GM12865 (cell line): ENCODE measurements at regions not wholly inside any gene's neighbourhood (a gene's known extent, or its start where the extent isn't known, plus 50 kb on each side); places are given as distances from the start of the nearest gene placed in this dataset.
A peak's percentile ranks its signal among the peaks of the same experiment; 100 is the strongest.

Experiments used
- DNase-seq: peaks from one replicate; pipeline ENCODE4 v3.0.0; 2010; ENCODE audit warnings: low read depth
- H3K4me3 ChIP-seq: 2 replicates; pipeline ENCODE4 v1.5.1; 2011; ENCODE audit warnings: mild to moderate bottlenecking, low read depth, low read length, control low read depth
- TF ChIP-seq, protein P1 (sequence below): IDR thresholded peaks from 2 replicates; pipeline ENCODE4 v1.5.1; 2011; ENCODE audit warnings: low read length, control low read depth, low read depth, inconsistent platforms; ENCODE audit not compliant: insufficient read depth; ENCODE audit errors: missing control alignments

GRCh38 chr4:175460414-175460813, 351.6 kb downstream of the GPM6A start:
- TF ChIP-seq, protein P1, sequence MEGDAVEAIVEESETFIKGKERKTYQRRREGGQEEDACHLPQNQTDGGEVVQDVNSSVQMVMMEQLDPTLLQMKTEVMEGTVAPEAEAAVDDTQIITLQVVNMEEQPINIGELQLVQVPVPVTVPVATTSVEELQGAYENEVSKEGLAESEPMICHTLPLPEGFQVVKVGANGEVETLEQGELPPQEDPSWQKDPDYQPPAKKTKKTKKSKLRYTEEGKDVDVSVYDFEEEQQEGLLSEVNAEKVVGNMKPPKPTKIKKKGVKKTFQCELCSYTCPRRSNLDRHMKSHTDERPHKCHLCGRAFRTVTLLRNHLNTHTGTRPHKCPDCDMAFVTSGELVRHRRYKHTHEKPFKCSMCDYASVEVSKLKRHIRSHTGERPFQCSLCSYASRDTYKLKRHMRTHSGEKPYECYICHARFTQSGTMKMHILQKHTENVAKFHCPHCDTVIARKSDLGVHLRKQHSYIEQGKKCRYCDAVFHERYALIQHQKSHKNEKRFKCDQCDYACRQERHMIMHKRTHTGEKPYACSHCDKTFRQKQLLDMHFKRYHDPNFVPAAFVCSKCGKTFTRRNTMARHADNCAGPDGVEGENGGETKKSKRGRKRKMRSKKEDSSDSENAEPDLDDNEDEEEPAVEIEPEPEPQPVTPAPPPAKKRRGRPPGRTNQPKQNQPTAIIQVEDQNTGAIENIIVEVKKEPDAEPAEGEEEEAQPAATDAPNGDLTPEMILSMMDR: no peak
- no peak for DNase-seq
- no peak overlapping the region for H3K4me3 ChIP-seq

- TF ChIP-seq, protein P1: no peak
- DNase-seq: no peak
- H3K4me3 ChIP-seq: no peak overlapping the region
Observed at GRCh38 chr4:175469514-175469913, 342.6 kb downstream of the GPM6A start.

DNA sequence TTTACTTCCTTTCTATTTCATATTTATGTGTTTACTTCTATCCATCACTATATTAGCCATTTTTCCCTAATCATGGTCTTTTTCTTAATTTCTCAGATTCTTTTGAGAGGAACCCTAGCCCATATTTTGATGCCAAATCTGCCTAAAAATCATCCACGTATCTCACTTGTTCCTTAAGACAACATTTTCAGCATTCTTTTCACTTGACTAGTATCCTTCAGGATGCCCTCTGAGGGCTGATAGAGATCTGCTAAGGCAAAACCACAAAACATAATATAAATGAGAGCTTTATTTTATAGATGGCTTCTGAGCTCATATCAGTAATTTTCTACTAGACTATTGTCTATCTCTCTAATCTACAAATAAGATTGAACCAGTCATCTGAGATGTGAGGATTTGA, 341.9 kb downstream of the GPM6A start:
- no peak overlapping the region for H3K4me3 ChIP-seq
- TF ChIP-seq, protein P1: no peak
- no peak for DNase-seq

DNA sequence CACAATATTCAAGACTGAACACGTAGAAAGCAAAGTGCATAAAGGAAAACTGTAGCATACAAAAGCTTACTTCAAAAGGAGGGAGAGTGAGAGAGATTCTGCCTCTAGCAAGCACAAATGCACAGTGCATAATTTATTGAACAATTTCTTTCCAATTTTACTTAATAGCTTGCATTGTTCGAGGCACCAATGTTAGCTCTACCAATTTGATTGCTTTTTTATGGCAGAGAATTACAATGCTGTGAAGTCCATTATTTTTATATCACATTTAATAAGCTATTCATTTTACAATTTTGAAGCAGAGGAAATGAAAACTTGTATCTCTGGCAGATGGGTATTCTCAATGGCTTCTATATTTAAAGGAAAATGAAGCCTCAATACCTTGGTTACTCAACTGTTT, 331.7 kb downstream of the GPM6A start:
- DNase-seq: no peak
- TF ChIP-seq, protein P1: no peak

DNA sequence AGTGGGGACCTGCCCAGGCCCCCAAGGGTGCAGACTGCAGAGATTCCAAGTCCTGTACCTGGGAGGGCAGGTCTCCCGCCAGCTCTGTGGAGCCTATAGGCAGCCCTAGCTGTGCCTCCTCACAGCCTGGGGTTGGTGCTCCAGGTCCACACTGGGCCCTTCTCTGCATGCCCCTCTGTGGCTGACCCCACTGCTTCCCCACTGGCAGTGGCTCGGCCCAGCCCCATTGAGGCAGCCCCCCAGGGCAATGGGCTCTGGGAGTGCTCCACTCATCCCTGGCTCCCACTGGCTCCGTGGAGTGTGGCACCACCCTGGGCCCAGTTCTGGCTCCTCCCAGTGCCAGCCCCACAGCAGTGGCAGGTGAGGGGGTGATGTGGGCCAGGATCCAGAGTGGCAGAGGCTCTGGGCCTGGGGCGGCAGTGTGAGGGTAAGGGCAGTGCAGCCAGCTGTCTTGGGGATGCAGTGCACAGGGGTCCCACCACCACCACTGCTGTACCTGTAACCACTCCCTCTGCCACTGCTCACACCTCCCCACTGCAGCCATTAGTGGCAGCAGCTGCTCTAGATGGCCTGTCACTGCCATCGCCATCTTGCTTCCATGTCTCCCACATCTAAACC, 312.2 kb downstream of the GPM6A start:
- no peak overlapping the region for H3K4me3 ChIP-seq
- no peak for DNase-seq

More for the DNA sequence above, 331.7 kb downstream of the GPM6A start:
- no peak overlapping the region for H3K4me3 ChIP-seq

GRCh38 chr4:175504318-175504717, 307.7 kb downstream of the GPM6A start:
- TF ChIP-seq, protein P1: no peak
- no peak for DNase-seq
- H3K4me3 ChIP-seq: no peak overlapping the region

More for the DNA sequence above, 312.2 kb downstream of the GPM6A start:
- TF ChIP-seq, protein P1: no peak

- peak; percentile 22 for DNase-seq
- TF ChIP-seq, protein P1: peak; percentile 30
Observed at GRCh38 chr4:175509320-175509719, 302.7 kb downstream of the GPM6A start.

More at GRCh38 chr4:175509320-175509719, 302.7 kb downstream of the GPM6A start:
- H3K4me3 ChIP-seq: no peak overlapping the region
